Colon (tissue), 2 donors: ENCODE measurements at regions not wholly inside any gene's neighbourhood (a gene's known extent, or its start where the extent isn't known, plus 50 kb on each side); places are given as distances from the start of the nearest gene placed in this dataset.
"Not testable (repeated sequence)": the region's sequence is repeated elsewhere in the genome, so short reads cannot be mapped to it uniquely, and the experiment has no call there.

Source experiments
- FAIRE-seq: peaks from 2 replicates; lab custom pipeline; 2012; peaks lifted over from hg19 to GRCh38; lab: Jason Lieb, UNC
- donor health status: control.
- donor health status: control.

GRCh38 chr3:99586701-99587100, 51.7 kb upstream of the COL8A1 start:
- FAIRE-seq, result no peak

- no peak for FAIRE-seq
Measured at GRCh38 chr3:99579965-99580364, 58.4 kb upstream of the COL8A1 start.

- no peak for FAIRE-seq
Measured at GRCh38 chr3:99579246-99579645, 59.1 kb upstream of the COL8A1 start.

GRCh38 chr3:99578339-99578970, 59.9 kb upstream of the COL8A1 start:
- no peak for FAIRE-seq

GRCh38 chr3:99576904-99577559, 61.4 kb upstream of the COL8A1 start:
- no peak for FAIRE-seq

GRCh38 chr3:99575683-99576082, 62.7 kb upstream of the COL8A1 start:
- no peak for FAIRE-seq

GRCh38 chr3:99570061-99570460, 68.3 kb upstream of the COL8A1 start:
- no peak for FAIRE-seq

GRCh38 chr3:99568663-99569335, 69.6 kb upstream of the COL8A1 start:
- no peak for FAIRE-seq

- no peak for FAIRE-seq
Measured at GRCh38 chr3:99565331-99565730, 73.1 kb upstream of the COL8A1 start.

- FAIRE-seq, result no peak
Measured at GRCh38 chr3:99562990-99563607, 75.3 kb upstream of the COL8A1 start.

GRCh38 chr3:99562138-99562537, 76.3 kb upstream of the COL8A1 start:
- no peak for FAIRE-seq

GRCh38 chr3:99561056-99561455, 77.3 kb upstream of the COL8A1 start:
- FAIRE-seq, result no peak

GRCh38 chr3:99559196-99559595, 79.2 kb upstream of the COL8A1 start:
- FAIRE-seq, result no peak

GRCh38 chr3:99555885-99556284, 82.5 kb upstream of the COL8A1 start:
- FAIRE-seq, result not testable (repeated sequence)

GRCh38 chr3:99551520-99551919, 86.9 kb upstream of the COL8A1 start:
- FAIRE-seq, result no peak

- FAIRE-seq, result no peak
Measured at GRCh38 chr3:99549957-99550603, 88.3 kb upstream of the COL8A1 start.

GRCh38 chr3:99549220-99549619, 89.2 kb upstream of the COL8A1 start:
- FAIRE-seq, result no peak

GRCh38 chr3:99548674-99549073, 89.7 kb upstream of the COL8A1 start:
- FAIRE-seq, result no peak

- FAIRE-seq, result no peak
Measured at GRCh38 chr3:99545941-99546580, 92.3 kb upstream of the COL8A1 start.

GRCh38 chr3:99544786-99545281, 93.6 kb upstream of the COL8A1 start:
- FAIRE-seq, result no peak

GRCh38 chr3:99543796-99544195, 94.6 kb upstream of the COL8A1 start:
- FAIRE-seq, result no peak
